Panc1 (cell line): ENCODE measurements at regions not wholly inside any gene's neighbourhood (a gene's known extent, or its start where the extent isn't known, plus 50 kb on each side); places are given as distances from the start of the nearest gene placed in this dataset.

Experiments
- ATAC-seq: fragments of 200-7000 bp; cut with Tn5 transposase; 2 replicates; pipeline ENCODE4 v1.9.1; 2020; ENCODE audit warnings: mild to moderate bottlenecking, moderate library complexity
- BruUV-seq: library from RNA; stranded (reverse); fragments of 400-500 nt; replicated peaks from 2 replicates; lab custom pipeline; 2021; lab: Mats Ljungman, UMichigan
- CTCF ChIA-PET: fragments of 300-600 bp; sonication (Branson Sonifier 250); formaldehyde crosslinking; loops from one replicate; lab custom pipeline; 2022; ENCODE audit warnings: antibody characterized with exemption; lab: Charles Lee
- POLR2A ChIA-PET: fragments of 300-600 bp; sonication (Branson Sonifier 250); formaldehyde crosslinking; loops from one replicate; lab custom pipeline; 2022; ENCODE audit warnings: antibody characterized with exemption; lab: Charles Lee
- DNase-seq: peaks from one replicate; pipeline ENCODE4 v3.0.0-alpha.2; 2010; ENCODE audit warnings: low read depth, low spot score
- H3K27ac ChIP-seq: 2 replicates; pipeline ENCODE4 v1.5.1; 2011; ENCODE audit warnings: mild to moderate bottlenecking, low read length, inconsistent platforms
- H3K27me3 ChIP-seq: fragments of 200-500 bp; sonication (Bioruptor generic); 2 replicates; pipeline ENCODE4 v1.6.0; 2014; ENCODE audit warnings: low read length, inconsistent platforms; ENCODE audit not compliant: control insufficient read depth, insufficient read depth
- H3K36me3 ChIP-seq: fragments of 200-500 bp; sonication (Bioruptor generic); 2 replicates; pipeline ENCODE4 v1.5.1; 2014; ENCODE audit warnings: inconsistent platforms, mild to moderate bottlenecking, low read length, moderate library complexity; ENCODE audit not compliant: control insufficient read depth, insufficient read depth
- H3K4me1 ChIP-seq: 2 replicates; pipeline ENCODE4 v1.5.1; 2011; ENCODE audit warnings: inconsistent platforms, mild to moderate bottlenecking, low read length, moderate library complexity; ENCODE audit not compliant: control insufficient read depth, insufficient read depth
- H3K4me3 ChIP-seq, 2 experiments: 2 replicates each; pipeline ENCODE4 v1.5.1; 2011 to 2012; ENCODE audit warnings: low read depth in 2 of 2, low read length in 2 of 2, mild to moderate bottlenecking in 2 of 2, inconsistent platforms in 1 of 2, moderate library complexity in 1 of 2
- H3K9me3 ChIP-seq: fragments of 200-500 bp; sonication (Bioruptor generic); 2 replicates; pipeline ENCODE4 v1.5.1; 2014; ENCODE audit warnings: low read depth, mild to moderate bottlenecking, inconsistent platforms, low read length, moderate library complexity; ENCODE audit not compliant: control insufficient read depth, insufficient read depth
- POLR2AphosphoS5 ChIP-seq: IDR thresholded peaks from 2 replicates; pipeline ENCODE4 v1.6.1; 2012; ENCODE audit warnings: mild to moderate bottlenecking, low read depth, low read length, moderate library complexity
- SIN3A ChIP-seq: IDR thresholded peaks from 2 replicates; pipeline ENCODE4 v1.6.1; 2012; ENCODE audit warnings: low read depth, mild to moderate bottlenecking, low read length, moderate library complexity, borderline replicate concordance; ENCODE audit not compliant: insufficient read depth
- TCF7L2 ChIP-seq: IDR thresholded peaks from 2 replicates; pipeline ENCODE4 v1.6.1; 2011; ENCODE audit warnings: mild to moderate bottlenecking, low read depth, low read length, inconsistent platforms
- in situ Hi-C: cut with HindIII; loops from 2 replicates; pipeline ENCODE4 v1.10.0; 2016; ENCODE audit warnings: low sequenced_read_pairs, low pct_unique_long_range_greater_than_20kb
- intact Hi-C: fragments of 100-400 bp; cut with micrococcal nuclease; formaldehyde crosslinking; loops from one replicate; pipeline ENCODE4 v1.10.0; 2022; ENCODE audit not compliant: unreplicated experiment
- TF ChIP-seq, protein P1 (sequence below): fragments of 450-650 bp; IDR thresholded peaks from 2 replicates; pipeline ENCODE4 v1.5.1; 2017; ENCODE audit warnings: mild to moderate bottlenecking
- TF ChIP-seq, protein P2 (sequence below), 2 experiments: IDR thresholded peaks; 2 replicates each; pipeline ENCODE4 v1.6.1; 2011 to 2012; ENCODE audit warnings: low read depth in 2 of 2, control low read depth in 1 of 2, low read length in 1 of 2, mild to moderate bottlenecking in 1 of 2, moderate library complexity in 1 of 2; ENCODE audit not compliant: insufficient read depth in 1 of 2

DNA sequence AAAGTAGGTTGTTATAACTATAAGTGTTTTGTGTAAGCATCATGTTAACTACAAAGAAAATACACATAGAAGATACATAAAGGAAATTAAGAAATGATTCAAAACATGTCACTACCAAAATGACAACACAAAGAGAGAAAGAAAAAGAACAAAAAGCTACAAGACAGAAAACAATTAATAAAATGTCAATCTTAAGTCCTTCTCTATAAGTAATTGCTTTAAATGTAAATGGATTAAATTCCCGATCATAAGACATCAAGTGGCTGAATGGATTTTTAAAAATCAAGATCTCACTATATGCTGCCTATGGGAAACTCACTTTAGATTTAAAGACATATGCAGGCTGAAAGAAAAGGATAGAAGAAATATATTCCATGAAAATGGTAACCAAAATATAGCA is 232.3 kb upstream of the NFIA start:
- POLR2A ChIA-PET = no interaction called here
- in situ Hi-C loops (no loop called here), intact Hi-C loops (no loop called here)
- H3K27ac ChIP-seq = no peak overlapping the region
- BruUV-seq = no TSS peak
- TF ChIP-seq POLR2AphosphoS5 (no peak), SIN3A (no peak), TCF7L2 (no peak)
- TF ChIP-seq, protein P1, sequence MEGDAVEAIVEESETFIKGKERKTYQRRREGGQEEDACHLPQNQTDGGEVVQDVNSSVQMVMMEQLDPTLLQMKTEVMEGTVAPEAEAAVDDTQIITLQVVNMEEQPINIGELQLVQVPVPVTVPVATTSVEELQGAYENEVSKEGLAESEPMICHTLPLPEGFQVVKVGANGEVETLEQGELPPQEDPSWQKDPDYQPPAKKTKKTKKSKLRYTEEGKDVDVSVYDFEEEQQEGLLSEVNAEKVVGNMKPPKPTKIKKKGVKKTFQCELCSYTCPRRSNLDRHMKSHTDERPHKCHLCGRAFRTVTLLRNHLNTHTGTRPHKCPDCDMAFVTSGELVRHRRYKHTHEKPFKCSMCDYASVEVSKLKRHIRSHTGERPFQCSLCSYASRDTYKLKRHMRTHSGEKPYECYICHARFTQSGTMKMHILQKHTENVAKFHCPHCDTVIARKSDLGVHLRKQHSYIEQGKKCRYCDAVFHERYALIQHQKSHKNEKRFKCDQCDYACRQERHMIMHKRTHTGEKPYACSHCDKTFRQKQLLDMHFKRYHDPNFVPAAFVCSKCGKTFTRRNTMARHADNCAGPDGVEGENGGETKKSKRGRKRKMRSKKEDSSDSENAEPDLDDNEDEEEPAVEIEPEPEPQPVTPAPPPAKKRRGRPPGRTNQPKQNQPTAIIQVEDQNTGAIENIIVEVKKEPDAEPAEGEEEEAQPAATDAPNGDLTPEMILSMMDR = no peak
- TF ChIP-seq, protein P2, sequence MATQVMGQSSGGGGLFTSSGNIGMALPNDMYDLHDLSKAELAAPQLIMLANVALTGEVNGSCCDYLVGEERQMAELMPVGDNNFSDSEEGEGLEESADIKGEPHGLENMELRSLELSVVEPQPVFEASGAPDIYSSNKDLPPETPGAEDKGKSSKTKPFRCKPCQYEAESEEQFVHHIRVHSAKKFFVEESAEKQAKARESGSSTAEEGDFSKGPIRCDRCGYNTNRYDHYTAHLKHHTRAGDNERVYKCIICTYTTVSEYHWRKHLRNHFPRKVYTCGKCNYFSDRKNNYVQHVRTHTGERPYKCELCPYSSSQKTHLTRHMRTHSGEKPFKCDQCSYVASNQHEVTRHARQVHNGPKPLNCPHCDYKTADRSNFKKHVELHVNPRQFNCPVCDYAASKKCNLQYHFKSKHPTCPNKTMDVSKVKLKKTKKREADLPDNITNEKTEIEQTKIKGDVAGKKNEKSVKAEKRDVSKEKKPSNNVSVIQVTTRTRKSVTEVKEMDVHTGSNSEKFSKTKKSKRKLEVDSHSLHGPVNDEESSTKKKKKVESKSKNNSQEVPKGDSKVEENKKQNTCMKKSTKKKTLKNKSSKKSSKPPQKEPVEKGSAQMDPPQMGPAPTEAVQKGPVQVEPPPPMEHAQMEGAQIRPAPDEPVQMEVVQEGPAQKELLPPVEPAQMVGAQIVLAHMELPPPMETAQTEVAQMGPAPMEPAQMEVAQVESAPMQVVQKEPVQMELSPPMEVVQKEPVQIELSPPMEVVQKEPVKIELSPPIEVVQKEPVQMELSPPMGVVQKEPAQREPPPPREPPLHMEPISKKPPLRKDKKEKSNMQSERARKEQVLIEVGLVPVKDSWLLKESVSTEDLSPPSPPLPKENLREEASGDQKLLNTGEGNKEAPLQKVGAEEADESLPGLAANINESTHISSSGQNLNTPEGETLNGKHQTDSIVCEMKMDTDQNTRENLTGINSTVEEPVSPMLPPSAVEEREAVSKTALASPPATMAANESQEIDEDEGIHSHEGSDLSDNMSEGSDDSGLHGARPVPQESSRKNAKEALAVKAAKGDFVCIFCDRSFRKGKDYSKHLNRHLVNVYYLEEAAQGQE (IDR thresholded peaks at IDR 0.05; ENCODE audit: insufficient read depth in 1 of 2, low read depth in 2 of 2, low read length in 1 of 2) = no peak
- no peaks in the 10 kb centered on the region for H3K36me3 ChIP-seq
- no peaks in the 10 kb centered on the region; the same call in 1 of the 2 replicates for H3K27me3 ChIP-seq
- ATAC-seq = no peak
- H3K9me3 ChIP-seq = peaks cover 3% of the 10 kb centered on the region; the same call in 1 of the 2 replicates
- CTCF ChIA-PET = interaction anchor here (0.7 kb wide), 1 partner anchor 58 kb away, joined by 5 read pairs; no protein-coding TSS in a partner anchor
- H3K4me3 ChIP-seq = no peak overlapping the region
- DNase-seq = no peak
- H3K4me1 ChIP-seq = no peaks in the 10 kb centered on the region

DNA sequence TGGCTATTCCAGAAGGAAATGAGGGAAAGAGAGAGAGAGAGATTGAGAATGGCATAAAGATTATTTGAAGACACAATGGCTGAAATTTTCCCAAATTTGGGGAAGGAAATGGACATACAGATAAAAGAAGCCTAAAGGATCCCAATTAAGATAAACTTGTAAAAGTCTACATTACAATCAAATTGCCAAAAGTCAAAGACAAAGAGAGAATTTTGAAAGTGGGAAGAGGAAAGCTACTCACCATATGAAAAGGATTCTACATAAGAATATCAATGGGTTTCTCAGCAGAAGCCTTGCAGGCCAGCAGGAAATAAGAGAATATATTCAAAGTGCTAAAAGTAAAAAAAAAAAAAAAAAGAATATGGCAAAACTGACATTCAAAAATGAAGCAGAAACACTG is 233.0 kb upstream of the NFIA start:
- BruUV-seq = no TSS peak
- TF ChIP-seq SIN3A (no peak), POLR2AphosphoS5 (no peak)
- TF ChIP-seq, protein P2 (IDR thresholded peaks at IDR 0.05; ENCODE audit: insufficient read depth in 1 of 2, low read depth in 2 of 2, low read length in 1 of 2) = no peak
- TF ChIP-seq, protein P1 = no peak
- ChIA-PET CTCF (interaction anchor here (0.7 kb wide), 2 partner anchors 59 to 590 kb away, joined by 5 to 6 read pairs; no protein-coding TSS in a partner anchor), POLR2A (no interaction called here)
- DNase-seq (no peak), ATAC-seq (no peak)
- peaks cover 3% of the 10 kb centered on the region; the same call in 1 of the 2 replicates for H3K9me3 ChIP-seq
- no peaks in the 10 kb centered on the region for H3K27me3 ChIP-seq
- no peak overlapping the region for H3K27ac ChIP-seq
- intact Hi-C loops (loop anchor here (2.0 kb wide), 1 partner anchor 193 kb away; no protein-coding TSS in a partner anchor), in situ Hi-C loops (no loop called here)
- H3K36me3 ChIP-seq = no peaks in the 10 kb centered on the region
- H3K4me1 ChIP-seq = no peaks in the 10 kb centered on the region
- no peak overlapping the region for H3K4me3 ChIP-seq
